ENCODE measurements at regions not wholly inside any gene's neighbourhood (a gene's known extent, or its start where the extent isn't known, plus 50 kb on each side); places are given as distances from the start of the nearest gene placed in this dataset.

DNA sequence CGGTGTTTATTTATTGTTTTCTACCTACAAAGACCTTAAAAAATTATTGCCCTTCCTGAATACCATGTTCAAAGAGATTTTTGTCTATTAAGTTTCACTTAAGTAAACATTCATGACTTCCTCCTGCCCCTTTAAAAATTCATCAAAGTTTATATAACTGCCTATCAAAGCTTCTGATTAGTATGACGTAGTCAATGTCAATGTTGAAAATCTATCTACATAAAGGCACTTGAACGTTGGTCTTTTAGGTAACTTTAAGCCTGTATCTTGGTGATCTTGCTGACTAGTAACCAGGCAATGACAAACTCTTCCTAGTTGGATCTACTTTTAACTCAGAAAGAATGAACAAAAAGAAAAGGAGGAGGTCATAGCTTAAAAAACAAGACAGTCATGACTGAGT is 97.2 kb downstream of the MAIP1 start:
- DNase-seq, result no peak
- no peaks in the 10 kb centered on the region for H3K27me3 ChIP-seq (ENCODE audit: control insufficient read depth, insufficient read depth, low read length)
- H3K27ac ChIP-seq (ENCODE audit: low read length), result no peak overlapping the region
- H3K4me1 ChIP-seq (ENCODE audit: control insufficient read depth, insufficient read depth, low read length), result peaks cover 2% of the 10 kb centered on the region
- WGBS (ENCODE audit: insufficient coverage), result no CpG with 5 or more reads among the region's 3 CpGs
- no peak overlapping the region for H3K4me3 ChIP-seq (ENCODE audit: low read length)
- H3K36me3 ChIP-seq (ENCODE audit: control insufficient read depth, insufficient read depth, low read length), result no peaks in the 10 kb centered on the region
- peaks cover 13% of the 10 kb centered on the region for H3K9me3 ChIP-seq (replicated peaks; ENCODE audit: control insufficient read depth, low read depth, low read length)

DNA sequence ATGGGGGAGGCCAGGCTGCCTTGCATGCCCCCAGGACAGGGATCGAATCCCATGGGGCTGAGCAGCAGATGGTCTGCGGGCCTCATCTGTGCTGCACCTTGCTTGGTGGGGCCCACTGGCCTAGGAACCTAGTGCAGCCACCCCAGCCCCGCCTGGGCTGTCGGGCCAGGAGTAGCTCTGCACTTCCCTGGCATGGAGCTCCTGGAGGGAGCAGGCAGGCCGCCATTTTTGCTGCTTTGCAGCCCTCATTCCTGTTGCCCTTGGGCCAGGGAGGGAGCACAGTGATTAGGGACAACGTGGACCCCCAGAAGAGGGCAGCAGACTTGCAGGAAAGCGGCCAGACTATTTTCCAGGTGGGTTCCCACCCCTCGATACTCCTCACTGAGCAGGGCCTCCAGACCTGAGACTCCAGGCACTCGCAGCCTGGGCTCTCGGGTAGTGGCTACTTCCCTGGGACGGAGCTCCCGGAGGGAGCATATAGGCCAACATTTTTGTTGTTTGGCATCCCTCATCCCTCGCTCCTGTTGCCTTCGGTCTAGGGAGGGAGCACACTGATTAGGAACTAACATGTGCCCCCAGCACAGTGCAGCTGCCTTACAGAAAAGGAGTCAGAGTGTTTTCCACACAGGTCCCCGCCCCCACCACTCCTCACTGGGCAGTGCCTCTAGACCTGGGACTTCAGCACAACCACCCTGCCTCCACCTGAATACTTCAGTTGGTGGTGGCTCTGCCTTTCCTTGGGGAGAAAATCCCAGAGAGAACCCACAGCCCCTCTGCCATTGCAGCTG is 99.5 kb downstream of the MAIP1 start:
- no peak for DNase-seq
- Histone ChIP-seq H3K4me3 (ENCODE audit: low read length) (no peak overlapping the region), H3K27me3 (ENCODE audit: control insufficient read depth, insufficient read depth, low read length) (no peaks in the 10 kb centered on the region), H3K27ac (ENCODE audit: low read length) (no peak overlapping the region), H3K36me3 (ENCODE audit: control insufficient read depth, insufficient read depth, low read length) (no peaks in the 10 kb centered on the region), H3K4me1 (ENCODE audit: control insufficient read depth, insufficient read depth, low read length) (peaks cover 2% of the 10 kb centered on the region), H3K9me3 (replicated peaks; ENCODE audit: control insufficient read depth, low read depth, low read length) (peaks cover 14% of the 10 kb centered on the region)
- WGBS (ENCODE audit: insufficient coverage), result 76% methylated on average over 14 of the region's 15 CpGs

- Histone ChIP-seq H3K4me3 (ENCODE audit: low read length) (no peak overlapping the region), H3K27ac (ENCODE audit: low read length) (no peak overlapping the region), H3K27me3 (ENCODE audit: control insufficient read depth, insufficient read depth, low read length) (no peaks in the 10 kb centered on the region), H3K4me1 (ENCODE audit: control insufficient read depth, insufficient read depth, low read length) (peaks cover 2% of the 10 kb centered on the region), H3K9me3 (replicated peaks; ENCODE audit: control insufficient read depth, low read depth, low read length) (peaks cover 14% of the 10 kb centered on the region), H3K36me3 (ENCODE audit: control insufficient read depth, insufficient read depth, low read length) (no peaks in the 10 kb centered on the region)
- 44% methylated on average over 1 of the region's 3 CpGs for WGBS (ENCODE audit: insufficient coverage)
- peak; percentile 30 for DNase-seq
Observed at GRCh38 chr2:200056105-200056504, 100.7 kb downstream of the MAIP1 start.

DNA sequence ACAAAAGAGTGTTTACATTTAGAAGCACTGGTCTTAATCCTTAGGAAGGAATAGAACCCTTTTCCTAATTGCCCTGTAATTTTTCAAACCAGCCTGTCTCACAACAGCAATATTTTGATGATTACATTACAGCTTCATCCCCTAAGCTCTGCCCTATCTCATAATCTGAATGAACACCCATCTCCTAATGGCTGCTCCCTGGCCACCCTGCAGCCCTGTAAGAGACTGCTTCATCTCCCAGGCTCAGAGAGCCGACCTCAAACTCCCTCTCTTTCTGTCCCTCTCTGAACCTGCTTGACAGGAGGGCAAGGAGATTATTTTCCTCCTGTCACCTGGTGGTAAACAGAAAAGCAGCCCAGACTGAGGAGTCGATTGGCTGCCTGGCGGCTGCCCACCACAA is 107.8 kb downstream of the MAIP1 start:
- H3K27ac ChIP-seq (ENCODE audit: low read length), result peak overlapping the region; percentile 53
- H3K9me3 ChIP-seq (replicated peaks; ENCODE audit: control insufficient read depth, low read depth, low read length), result no peaks in the 10 kb centered on the region
- DNase-seq, result no peak
- peaks cover 21% of the 10 kb centered on the region for H3K4me1 ChIP-seq (ENCODE audit: control insufficient read depth, insufficient read depth, low read length)
- H3K27me3 ChIP-seq (ENCODE audit: control insufficient read depth, insufficient read depth, low read length), result no peaks in the 10 kb centered on the region
- no peak overlapping the region for H3K4me3 ChIP-seq (ENCODE audit: low read length)
- H3K36me3 ChIP-seq (ENCODE audit: control insufficient read depth, insufficient read depth, low read length), result no peaks in the 10 kb centered on the region
- WGBS (ENCODE audit: insufficient coverage), result 68% methylated on average over 3 of the region's 3 CpGs

GRCh38 chr2:200064879-200065278 is 109.5 kb downstream of the MAIP1 start:
- WGBS (ENCODE audit: insufficient coverage), result 55% methylated on average over 1 of the region's 1 CpG
- no peak for DNase-seq
- H3K4me3 ChIP-seq (ENCODE audit: low read length), result peak overlapping the region; percentile 28
- no peaks in the 10 kb centered on the region for H3K9me3 ChIP-seq (replicated peaks; ENCODE audit: control insufficient read depth, low read depth, low read length)
- H3K4me1 ChIP-seq (ENCODE audit: control insufficient read depth, insufficient read depth, low read length), result peaks cover 21% of the 10 kb centered on the region
- H3K36me3 ChIP-seq (ENCODE audit: control insufficient read depth, insufficient read depth, low read length), result no peaks in the 10 kb centered on the region
- H3K27ac ChIP-seq (ENCODE audit: low read length), result peak overlapping the region; percentile 91
- no peaks in the 10 kb centered on the region for H3K27me3 ChIP-seq (ENCODE audit: control insufficient read depth, insufficient read depth, low read length)

DNA sequence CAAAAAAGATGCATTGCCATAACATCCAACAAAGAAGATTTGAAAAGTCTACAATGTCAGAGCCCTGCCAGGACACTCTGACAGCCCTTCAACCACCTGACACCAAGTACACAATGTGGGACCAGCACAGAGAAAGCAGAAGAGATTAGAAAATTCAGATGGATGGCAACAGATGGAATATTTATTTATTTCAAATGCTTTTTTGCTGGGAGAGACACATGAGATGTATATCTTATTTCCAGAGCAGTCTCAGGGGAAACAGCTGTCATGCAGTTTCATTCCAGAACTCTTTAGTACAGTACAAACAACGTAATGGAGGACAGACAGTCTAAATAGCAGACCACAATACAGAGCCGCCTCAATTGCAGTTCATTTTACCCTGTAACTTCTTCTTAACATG is 110.1 kb downstream of the MAIP1 start:
- H3K36me3 ChIP-seq (ENCODE audit: control insufficient read depth, insufficient read depth, low read length), result no peaks in the 10 kb centered on the region
- H3K4me3 ChIP-seq (ENCODE audit: low read length), result peak overlapping the region; percentile 28
- no peaks in the 10 kb centered on the region for H3K9me3 ChIP-seq (replicated peaks; ENCODE audit: control insufficient read depth, low read depth, low read length)
- H3K4me1 ChIP-seq (ENCODE audit: control insufficient read depth, insufficient read depth, low read length), result peaks cover 21% of the 10 kb centered on the region
- peak overlapping the region; percentile 91 for H3K27ac ChIP-seq (ENCODE audit: low read length)
- 10% methylated on average over 2 of the region's 2 CpGs for WGBS (ENCODE audit: insufficient coverage)
- DNase-seq, result peak; percentile 94
- H3K27me3 ChIP-seq (ENCODE audit: control insufficient read depth, insufficient read depth, low read length), result no peaks in the 10 kb centered on the region

- no peak overlapping the region for H3K4me3 ChIP-seq (ENCODE audit: low read length)
- H3K27me3 ChIP-seq (ENCODE audit: control insufficient read depth, insufficient read depth, low read length), result no peaks in the 10 kb centered on the region
- H3K4me1 ChIP-seq (ENCODE audit: control insufficient read depth, insufficient read depth, low read length), result peaks cover 21% of the 10 kb centered on the region
- no peaks in the 10 kb centered on the region for H3K36me3 ChIP-seq (ENCODE audit: control insufficient read depth, insufficient read depth, low read length)
- no peak for DNase-seq
- H3K9me3 ChIP-seq (replicated peaks; ENCODE audit: control insufficient read depth, low read depth, low read length), result no peaks in the 10 kb centered on the region
- WGBS (ENCODE audit: insufficient coverage), result no CpG with 5 or more reads among the region's 2 CpGs
- H3K27ac ChIP-seq (ENCODE audit: low read length), result peak overlapping the region; percentile 91
Observed at GRCh38 chr2:200066417-200066816, 111.0 kb downstream of the MAIP1 start.

- Histone ChIP-seq H3K36me3 (ENCODE audit: control insufficient read depth, insufficient read depth, low read length) (no peaks in the 10 kb centered on the region), H3K4me1 (ENCODE audit: control insufficient read depth, insufficient read depth, low read length) (peaks cover 12% of the 10 kb centered on the region), H3K9me3 (replicated peaks; ENCODE audit: control insufficient read depth, low read depth, low read length) (no peaks in the 10 kb centered on the region), H3K27me3 (ENCODE audit: control insufficient read depth, insufficient read depth, low read length) (no peaks in the 10 kb centered on the region), H3K27ac (ENCODE audit: low read length) (no peak overlapping the region), H3K4me3 (ENCODE audit: low read length) (no peak overlapping the region)
- DNase-seq, result no peak
Observed at GRCh38 chr2:200068642-200069041, 113.3 kb downstream of the MAIP1 start.

GRCh38 chr2:200077210-200077650 is 121.8 kb downstream of the MAIP1 start:
- H3K27ac ChIP-seq (ENCODE audit: low read length), result peak overlapping the region; percentile 29
- peaks cover 5% of the 10 kb centered on the region for H3K4me1 ChIP-seq (ENCODE audit: control insufficient read depth, insufficient read depth, low read length)
- peaks cover 2% of the 10 kb centered on the region for H3K9me3 ChIP-seq (replicated peaks; ENCODE audit: control insufficient read depth, low read depth, low read length)
- no peaks in the 10 kb centered on the region for H3K27me3 ChIP-seq (ENCODE audit: control insufficient read depth, insufficient read depth, low read length)
- no peak overlapping the region for H3K4me3 ChIP-seq (ENCODE audit: low read length)
- peak; percentile 70 for DNase-seq
- no CpG with 5 or more reads among the region's 5 CpGs for WGBS (ENCODE audit: insufficient coverage)
- H3K36me3 ChIP-seq (ENCODE audit: control insufficient read depth, insufficient read depth, low read length), result no peaks in the 10 kb centered on the region

- 69% methylated on average over 3 of the region's 3 CpGs for WGBS (ENCODE audit: insufficient coverage)
- Histone ChIP-seq H3K27me3 (ENCODE audit: control insufficient read depth, insufficient read depth, low read length) (no peaks in the 10 kb centered on the region), H3K36me3 (ENCODE audit: control insufficient read depth, insufficient read depth, low read length) (no peaks in the 10 kb centered on the region), H3K9me3 (replicated peaks; ENCODE audit: control insufficient read depth, low read depth, low read length) (peaks cover 2% of the 10 kb centered on the region), H3K27ac (ENCODE audit: low read length) (no peak overlapping the region), H3K4me1 (ENCODE audit: control insufficient read depth, insufficient read depth, low read length) (peaks cover 7% of the 10 kb centered on the region), H3K4me3 (ENCODE audit: low read length) (no peak overlapping the region)
- DNase-seq, result no peak
Observed at GRCh38 chr2:200077838-200078237, 122.5 kb downstream of the MAIP1 start.

GRCh38 chr2:200079356-200079755 is 124.0 kb downstream of the MAIP1 start:
- peaks cover 2% of the 10 kb centered on the region for H3K9me3 ChIP-seq (replicated peaks; ENCODE audit: control insufficient read depth, low read depth, low read length)
- peaks cover 7% of the 10 kb centered on the region for H3K4me1 ChIP-seq (ENCODE audit: control insufficient read depth, insufficient read depth, low read length)
- H3K27ac ChIP-seq (ENCODE audit: low read length), result no peak overlapping the region
- H3K4me3 ChIP-seq (ENCODE audit: low read length), result no peak overlapping the region
- H3K36me3 ChIP-seq (ENCODE audit: control insufficient read depth, insufficient read depth, low read length), result no peaks in the 10 kb centered on the region
- H3K27me3 ChIP-seq (ENCODE audit: control insufficient read depth, insufficient read depth, low read length), result no peaks in the 10 kb centered on the region
- DNase-seq, result no peak
- no CpG with 5 or more reads among the region's 2 CpGs for WGBS (ENCODE audit: insufficient coverage)

Data from muscle of leg (tissue), 3 donors.